ENCODE measurements at regions not wholly inside any gene's neighbourhood (a gene's known extent, or its start where the extent isn't known, plus 50 kb on each side); places are given as distances from the start of the nearest gene placed in this dataset.

DNA sequence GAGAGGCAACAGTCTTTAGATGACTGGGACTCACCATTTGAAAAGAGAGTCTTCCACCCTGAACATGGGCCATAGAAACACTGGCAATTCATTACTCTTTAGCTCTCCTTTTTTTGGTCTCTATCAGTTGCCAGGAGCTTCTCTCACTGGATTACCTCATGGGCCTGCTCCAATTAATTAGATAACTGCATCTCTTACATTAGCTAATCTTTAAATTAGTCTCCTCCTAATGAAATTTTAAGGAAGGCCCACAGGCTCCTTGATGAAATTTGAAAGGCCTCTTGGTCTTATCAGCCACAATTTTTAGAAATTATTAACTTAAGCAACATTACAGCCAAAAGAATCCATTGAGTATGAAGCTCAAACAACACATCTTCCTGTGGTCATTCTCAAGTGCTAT is 184.4 kb downstream of the UNC5CL start:
- TF ChIP-seq POLR2AphosphoS5 (IDR thresholded peaks at IDR 0.05), result no peak
- TF ChIP-seq, protein P1, sequence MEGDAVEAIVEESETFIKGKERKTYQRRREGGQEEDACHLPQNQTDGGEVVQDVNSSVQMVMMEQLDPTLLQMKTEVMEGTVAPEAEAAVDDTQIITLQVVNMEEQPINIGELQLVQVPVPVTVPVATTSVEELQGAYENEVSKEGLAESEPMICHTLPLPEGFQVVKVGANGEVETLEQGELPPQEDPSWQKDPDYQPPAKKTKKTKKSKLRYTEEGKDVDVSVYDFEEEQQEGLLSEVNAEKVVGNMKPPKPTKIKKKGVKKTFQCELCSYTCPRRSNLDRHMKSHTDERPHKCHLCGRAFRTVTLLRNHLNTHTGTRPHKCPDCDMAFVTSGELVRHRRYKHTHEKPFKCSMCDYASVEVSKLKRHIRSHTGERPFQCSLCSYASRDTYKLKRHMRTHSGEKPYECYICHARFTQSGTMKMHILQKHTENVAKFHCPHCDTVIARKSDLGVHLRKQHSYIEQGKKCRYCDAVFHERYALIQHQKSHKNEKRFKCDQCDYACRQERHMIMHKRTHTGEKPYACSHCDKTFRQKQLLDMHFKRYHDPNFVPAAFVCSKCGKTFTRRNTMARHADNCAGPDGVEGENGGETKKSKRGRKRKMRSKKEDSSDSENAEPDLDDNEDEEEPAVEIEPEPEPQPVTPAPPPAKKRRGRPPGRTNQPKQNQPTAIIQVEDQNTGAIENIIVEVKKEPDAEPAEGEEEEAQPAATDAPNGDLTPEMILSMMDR (IDR thresholded peaks at IDR 0.05), result no peak
- TF ChIP-seq POLR2A (IDR thresholded peaks at IDR 0.05), result no peak
